Medulla oblongata (tissue), 1 donor: ENCODE measurements at regions not wholly inside any gene's neighbourhood (a gene's known extent, or its start where the extent isn't known, plus 50 kb on each side); places are given as distances from the start of the nearest gene placed in this dataset.

Experiments
- DNase-seq: peaks from one replicate; pipeline ENCODE4 v3.0.0-alpha.2; 2015; ENCODE audit errors: extremely low spot score

DNA sequence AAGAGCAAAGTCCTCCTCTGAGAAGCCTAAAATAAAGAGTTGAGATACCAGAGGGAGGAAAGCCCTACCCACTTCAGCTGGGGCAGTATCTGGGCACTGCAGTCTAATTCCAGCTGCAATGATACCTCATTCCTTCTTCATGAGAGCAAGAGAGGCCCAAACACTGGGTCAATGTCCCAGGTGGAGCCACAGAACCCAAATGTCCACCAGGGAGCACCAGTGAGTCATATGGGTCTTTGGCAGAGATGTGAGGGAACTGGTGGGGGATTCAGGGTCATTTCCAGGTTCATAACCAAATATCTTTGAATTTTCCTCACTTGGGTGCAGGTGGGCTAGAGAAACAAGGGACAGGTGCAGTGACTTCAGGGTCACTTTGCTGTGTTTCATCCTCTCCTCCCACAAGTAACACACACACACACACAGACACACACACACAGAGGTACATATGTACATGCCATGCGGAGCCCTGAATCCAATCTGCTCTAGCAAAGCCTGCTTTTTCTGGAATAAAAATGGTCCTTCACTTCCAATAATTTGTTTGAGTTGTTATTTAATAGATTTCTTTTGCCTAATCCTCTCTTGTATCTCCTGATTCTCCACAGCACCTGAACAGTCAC is 585.4 kb downstream of the SOX6 start:
- peak; percentile 48 for DNase-seq

DNA sequence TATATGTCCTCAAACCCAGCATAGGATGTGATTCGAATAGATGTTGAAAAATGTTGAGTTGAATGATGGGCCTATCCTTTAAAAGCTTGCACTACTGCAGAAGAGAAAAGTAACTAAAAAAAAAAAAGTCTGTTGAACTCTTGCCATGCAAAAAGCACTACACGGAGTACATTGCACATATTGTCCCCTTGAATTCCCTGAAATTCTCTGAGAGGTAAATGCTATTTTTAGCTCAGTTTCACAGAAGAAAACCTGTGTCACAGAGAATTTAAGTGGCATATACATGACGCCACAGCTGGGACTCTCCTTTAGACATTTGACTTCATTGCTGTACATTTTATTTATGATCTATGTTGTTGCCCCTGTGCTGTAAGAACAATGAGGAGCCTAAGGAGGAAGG is 583.8 kb downstream of the SOX6 start:
- no peak for DNase-seq

DNA sequence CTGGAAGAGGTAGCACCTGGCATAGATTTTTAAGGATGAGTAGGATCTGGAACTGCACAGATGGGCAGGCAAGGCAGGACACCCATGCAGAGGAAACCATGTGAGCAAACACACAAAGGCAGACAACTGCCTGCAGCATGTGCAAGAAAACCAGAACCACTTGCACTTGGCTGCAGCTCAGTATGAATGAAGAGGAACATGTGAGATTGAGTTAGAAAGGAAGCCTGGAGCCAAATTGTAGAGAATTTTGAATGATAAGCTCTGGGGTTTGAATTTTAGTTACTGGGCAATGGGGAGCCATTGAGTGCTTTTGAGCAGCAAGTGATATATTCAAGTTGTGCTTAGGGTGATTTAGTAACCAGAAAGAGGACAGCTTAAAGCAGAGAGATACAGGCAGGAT is 583.4 kb downstream of the SOX6 start:
- DNase-seq = no peak

DNA sequence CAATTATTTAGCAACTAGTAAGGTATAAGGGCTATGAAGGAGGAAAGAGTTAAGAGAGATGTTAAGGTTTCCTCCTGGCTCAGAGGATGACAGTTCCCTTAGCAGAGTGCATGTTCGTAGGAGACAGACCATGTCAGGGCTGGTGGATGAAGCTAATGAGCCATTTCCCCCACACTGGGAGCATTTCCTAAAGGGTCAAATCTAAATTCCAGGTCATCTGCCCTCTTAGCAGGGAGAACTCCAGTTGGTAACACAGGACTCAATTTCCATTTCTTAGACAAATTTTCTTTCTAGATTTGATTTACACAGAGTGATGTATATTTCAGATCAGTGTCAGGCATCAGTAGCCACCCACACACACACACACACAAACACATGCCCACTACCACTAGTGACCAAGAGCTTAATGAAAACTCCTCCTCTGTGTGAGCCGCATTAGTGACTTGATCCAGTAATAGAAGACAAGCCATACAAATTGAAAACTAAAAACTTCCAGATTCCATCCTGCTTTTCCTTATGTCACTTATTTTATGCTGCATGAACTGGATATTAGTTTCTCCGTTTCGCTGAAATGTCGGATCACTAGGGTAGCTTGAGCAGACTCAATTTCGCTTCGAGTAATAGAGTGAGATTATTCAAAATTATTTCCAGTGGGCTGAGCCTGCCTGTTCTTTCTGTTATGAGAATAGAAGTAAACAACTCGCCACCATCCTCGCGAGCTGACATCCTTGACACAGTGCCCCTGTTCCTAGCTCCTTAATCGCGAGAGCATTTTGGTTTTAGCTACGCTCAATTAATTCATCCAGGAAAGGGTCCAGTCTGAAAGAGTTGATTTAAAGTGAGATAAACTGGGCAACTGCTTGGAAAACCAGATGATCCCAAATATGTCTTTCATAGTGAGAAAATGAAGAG is 582.6 kb downstream of the SOX6 start:
- DNase-seq = no peak

DNA sequence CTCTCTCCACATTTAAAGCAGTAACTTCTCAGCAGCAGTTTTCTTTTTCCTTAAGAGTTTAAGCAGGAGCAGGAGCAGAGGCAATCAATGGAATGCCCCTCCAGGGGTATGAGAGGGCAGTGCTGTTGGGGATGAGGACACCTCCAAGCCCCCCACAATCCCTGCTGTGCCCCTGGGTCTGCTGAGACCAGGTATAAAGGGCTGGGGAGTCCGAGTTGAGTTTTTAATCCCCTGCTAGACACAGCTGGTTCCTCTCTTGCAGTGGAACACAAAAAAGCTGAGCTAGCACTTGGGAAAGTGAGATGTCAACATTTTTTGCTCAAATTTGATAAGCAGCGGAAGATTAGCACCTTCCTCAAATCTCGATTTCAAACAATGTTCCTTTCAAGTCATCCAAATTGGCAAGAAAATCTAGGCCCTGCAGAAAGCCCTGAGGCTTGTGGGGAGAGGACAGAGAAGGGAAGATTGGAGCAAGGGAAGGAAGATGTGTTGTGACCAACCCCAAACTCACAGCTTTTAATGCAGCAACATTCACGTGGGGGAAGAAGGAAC is 581.9 kb downstream of the SOX6 start:
- DNase-seq = no peak

DNA sequence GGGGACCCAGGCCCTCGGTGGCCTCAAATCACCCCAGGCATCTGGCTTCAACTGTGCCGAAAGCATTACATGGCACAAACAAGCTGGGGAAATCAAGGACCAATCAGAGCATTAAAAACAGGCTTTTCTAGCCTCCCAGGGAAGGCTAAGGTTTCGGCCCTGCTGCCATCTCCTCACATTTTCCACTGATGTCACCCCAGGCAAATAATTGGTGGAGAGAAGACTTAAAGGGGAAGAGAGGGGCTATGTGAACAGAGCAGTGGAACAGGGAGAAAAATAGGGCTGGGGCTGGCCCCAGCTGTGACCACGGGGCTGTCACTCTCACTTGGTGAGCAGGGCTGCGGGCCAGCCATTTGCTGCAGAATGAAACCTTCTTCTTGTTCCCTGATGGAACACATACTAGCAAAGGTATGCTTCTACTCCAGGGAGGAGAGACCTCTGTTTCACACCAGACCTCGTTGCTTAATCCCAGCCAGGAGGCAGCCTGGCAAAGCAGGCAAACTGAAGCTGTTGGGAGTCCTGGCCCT is 581.3 kb downstream of the SOX6 start:
- no peak for DNase-seq

DNA sequence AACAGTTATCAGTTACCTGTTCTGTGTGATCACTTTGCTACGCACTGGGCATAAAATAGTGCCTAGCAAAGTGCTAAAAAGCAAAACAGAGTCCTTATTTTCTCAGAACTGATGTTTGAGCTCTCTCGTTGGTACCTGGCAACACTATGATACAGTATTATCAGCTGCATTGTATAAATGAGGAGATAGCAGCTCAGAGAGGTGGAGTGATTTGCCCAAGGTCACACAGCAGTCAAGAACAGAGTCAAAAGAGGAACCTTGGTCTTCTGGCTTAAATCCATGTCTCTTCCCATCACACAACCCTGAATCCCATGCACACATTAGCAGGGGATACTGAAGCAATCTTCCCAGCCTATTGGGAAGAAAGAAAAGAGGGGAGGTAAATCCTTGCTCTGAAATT is 580.5 kb downstream of the SOX6 start:
- no peak for DNase-seq

DNA sequence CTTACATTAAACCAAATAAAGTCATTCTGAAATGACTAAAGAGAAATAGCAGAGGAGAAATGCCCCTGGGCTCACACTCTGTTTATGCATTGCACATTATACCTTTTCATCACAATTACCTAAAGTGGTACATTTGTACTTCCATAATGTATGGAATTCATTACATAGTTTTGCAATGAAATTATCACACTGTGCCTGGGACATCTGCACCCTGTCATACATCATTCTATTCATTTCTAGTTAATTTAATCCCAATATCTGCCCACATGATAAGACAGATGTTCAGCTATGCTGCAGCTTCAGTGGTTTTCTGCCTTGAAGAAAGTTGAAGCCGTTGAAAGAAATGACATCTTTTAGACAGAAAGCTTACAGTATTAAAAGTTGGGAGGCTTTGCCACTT is 580.0 kb downstream of the SOX6 start:
- DNase-seq = no peak

DNA sequence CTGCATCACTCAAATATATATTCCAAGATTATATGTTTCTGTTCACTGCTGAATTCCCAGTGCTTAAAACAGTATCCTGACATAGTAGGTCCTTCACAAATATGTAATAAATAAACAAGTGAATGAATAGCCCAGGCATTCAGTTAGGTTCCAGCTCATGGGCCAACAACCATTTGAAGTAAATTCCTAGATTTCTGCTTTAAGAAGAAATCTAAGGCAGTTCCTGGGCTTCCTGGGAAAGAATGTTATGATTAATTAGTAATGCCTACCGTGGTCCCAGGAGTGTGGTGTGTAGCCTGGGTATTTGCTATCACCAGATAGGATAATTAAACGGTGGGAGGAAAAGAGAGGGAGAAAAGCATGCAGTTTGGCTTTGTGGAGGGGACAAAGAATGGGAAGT is 576.8 kb downstream of the SOX6 start:
- no peak for DNase-seq

DNA sequence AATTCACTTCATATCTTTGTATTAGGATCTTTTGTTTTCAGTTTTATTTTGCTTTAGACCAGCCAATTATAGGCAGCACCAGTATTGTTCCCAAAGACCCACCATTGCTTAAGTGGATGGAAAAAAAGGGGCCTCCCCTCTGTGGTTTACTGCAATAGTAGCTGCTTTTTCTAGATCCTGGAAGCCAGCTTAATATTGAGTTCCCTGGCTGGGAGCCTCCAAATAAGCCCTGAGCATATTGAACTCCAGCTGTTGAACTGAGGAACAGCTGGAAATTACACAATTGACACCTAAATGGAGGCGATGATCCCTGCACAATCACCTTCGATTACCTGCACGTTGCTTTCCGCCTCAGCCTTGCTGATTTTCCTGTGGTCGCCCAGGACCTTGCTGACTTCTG is 576.0 kb downstream of the SOX6 start:
- no peak for DNase-seq

DNA sequence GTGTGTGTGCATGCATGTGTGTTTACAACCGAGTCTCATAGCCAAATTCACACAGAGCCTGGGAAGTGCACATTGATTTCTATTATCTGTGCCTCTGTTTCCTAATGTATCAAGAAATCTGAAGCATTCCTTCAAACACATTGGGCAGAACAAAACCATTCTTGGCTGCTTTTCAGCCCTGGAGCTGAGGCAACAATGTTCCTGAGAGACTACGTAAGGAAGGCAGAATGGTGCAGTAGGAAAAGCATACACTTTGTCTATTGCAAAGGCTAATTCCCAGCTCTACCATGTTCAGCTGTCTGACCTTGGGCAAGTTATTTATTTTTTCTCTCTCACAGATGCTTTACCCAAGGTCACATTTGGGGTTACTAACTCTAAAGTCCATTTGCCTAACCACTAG is 575.5 kb downstream of the SOX6 start:
- no peak for DNase-seq

DNA sequence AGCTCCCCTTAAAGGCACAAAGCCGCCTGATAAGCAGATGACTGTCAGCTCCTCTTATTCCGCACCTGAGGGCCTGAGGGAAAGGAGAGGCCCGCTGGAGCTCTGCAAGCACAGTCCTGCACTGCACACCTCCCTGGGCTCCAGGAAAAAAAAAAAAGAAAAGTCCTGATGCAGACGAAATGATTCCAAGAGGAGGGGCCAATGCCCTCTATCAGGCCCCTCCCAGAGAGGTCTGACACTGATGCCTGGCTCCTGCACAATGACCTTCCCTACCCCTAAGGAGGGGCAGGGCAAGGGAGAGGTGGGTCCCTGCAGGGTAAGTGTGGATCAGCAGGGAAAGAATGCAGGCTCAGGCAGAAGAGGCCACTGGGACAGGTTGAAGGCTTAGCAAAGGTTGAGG is 572.7 kb downstream of the SOX6 start:
- DNase-seq = no peak

DNA sequence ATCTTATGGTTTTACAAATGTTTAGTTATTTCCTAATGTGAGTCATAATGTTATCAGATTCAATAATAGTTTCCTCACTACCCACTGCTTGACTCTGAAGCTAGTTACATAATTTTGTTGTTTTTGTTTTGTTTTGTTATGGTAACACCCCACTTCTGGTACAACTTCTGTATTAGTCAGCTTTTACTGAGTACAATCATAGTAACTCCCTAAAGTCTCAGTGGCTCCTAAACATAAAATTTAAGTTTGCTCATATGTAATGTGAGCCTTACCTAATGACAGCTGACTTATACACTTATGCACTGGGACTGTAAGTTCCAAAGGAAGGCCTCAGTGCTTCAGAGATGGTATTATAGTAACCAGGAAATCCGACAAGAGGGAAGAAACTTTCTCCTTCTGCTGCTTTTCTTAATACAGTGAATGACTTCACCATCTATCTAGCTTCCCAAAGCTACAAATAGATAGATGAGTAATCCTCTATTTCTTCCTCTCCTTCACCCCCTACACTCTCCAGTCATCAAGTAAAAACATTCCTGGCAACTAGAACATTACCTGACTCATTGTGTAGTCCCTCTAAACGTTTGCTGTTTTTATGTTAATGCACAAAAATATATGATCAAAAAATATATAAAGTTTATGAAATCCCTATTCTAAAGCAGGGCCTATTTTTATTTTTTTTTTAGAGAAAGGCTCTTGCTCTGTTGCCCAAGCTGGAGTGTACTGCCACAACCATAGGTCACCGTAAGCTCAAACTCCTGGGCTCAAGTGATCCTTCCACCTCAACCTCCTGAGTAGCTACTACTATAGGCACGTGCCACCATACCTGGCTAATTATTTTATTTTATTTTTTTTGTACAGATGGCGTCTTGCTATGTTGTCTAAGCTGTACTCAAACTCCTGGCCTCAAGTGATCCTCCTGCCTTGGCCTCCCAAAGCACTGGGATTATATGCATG is 563.0 kb downstream of the SOX6 start:
- no peak for DNase-seq

DNA sequence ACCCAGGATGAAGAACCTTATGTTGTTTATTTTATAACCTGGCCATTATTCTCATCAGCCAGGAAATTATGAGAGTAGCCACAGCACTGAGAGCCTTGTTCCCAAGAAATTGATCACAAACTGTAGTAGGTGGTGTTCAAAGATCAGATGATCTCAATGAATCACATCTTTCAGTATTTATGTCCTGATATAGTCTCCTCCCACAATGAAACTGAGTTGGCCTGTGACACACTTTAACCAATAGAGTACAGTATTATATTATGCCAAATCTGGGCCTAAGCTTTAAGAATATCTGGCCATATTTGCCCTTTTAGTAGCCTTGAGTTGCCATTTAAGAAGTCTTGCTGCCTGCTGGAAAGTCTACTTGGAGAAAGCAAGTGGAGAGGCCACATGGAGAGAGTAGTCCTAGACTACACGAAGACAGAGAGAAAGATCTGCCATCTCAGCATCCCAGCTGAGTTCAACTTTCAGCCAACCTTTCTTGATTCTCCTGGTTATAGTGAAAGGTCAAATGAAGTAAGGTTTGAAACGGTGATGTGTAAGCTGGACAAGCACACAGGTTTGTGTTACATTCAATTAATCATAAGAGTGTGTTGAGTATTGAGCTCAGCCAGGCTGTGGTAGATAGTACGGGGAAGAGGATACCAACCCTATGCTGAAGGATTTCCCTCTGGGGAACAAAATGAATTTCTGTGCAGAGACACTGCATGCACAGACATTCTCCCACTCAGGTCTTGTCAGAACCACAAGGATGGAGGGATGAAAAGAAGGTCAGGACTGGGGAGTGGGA is 561.8 kb downstream of the SOX6 start:
- no peak for DNase-seq

DNA sequence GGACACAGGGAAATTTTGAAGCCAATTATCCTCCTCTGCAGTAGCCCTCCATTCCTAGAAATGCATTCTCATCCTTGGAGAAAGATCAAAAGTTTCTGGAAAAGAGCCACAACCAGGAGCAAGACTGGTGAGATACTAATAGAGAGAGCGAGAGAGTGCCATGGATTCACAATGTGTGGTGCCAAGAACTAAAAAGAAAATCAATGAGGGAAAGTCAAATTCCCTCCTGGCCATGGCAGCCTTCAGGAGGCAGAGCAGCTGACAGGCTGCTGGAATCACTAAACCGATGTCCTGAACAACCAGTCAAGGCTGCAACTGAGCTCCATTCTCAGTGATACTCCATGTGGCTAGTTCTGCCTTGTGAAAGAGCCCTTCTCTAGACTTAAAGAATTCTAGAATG is 561.0 kb downstream of the SOX6 start:
- DNase-seq = peak; percentile 57

DNA sequence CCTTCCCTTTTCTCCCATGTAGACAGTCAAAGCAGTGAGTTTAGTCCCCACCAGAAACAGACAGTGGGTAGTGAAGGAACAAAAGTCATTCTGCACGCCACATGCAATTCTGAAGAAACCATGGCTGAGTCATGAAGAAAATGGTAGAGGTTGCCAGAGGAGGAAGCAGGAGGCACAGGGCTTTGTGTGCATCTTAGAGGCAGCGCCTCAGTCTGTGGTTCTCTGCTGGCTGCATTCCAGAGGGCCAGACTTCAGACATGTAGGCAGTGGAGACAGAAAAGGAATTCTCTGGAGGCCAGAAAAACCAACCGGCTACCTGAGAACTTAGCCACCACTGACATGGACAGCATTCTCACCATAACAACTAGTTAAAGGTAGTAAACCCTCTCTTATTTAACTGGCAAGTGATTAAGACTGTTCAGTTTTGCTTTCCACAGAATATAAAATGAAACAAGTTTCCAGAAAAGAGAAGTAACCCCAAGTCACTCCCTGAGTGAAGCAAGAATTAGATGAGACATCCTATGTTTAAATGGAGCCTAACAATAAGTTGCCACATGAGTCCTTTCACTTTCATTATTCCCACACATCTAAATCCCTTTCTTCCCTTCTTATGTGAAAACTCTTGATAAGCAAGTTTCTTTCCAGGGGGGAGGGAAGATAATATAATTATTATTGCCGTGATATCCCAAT is 556.1 kb downstream of the SOX6 start:
- peak; percentile 85 for DNase-seq

DNA sequence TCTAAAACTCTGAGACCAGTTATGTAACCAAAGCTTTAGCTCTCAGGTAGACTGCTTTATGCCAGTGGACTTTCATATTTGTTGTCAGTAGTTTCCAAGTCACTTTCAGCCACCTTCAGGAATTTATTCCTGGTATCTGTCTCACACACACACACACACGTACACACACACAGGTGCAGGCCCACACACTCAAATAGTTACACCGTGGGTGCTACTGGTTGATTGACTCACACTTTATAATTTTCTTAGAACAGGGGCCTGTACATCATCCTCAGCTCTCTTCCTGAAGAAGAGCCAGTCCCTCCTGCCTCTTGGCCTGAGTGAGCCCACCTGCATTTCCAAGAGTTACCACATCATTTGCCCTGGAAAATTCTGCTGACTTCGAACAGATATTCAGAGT is 555.2 kb downstream of the SOX6 start:
- no peak for DNase-seq

DNA sequence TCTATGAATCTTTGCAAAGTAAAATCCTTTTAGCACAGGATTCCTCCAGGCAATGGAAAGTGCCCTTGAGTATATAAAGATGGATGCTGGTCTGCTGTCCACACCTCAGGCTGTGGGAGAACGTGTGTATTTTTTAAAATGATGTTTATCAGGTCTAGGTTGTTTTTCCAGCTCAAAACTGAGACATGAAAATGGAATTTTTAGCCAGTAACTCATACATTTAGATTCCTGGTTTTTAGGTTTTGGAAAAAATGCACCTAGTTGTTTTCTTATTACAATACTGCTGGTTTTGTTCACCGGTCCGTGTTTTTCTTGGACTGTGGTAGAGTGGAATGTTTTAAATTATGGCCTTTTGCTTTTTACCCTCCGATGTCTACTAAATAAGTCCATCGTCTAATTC is 554.7 kb downstream of the SOX6 start:
- no peak for DNase-seq

DNA sequence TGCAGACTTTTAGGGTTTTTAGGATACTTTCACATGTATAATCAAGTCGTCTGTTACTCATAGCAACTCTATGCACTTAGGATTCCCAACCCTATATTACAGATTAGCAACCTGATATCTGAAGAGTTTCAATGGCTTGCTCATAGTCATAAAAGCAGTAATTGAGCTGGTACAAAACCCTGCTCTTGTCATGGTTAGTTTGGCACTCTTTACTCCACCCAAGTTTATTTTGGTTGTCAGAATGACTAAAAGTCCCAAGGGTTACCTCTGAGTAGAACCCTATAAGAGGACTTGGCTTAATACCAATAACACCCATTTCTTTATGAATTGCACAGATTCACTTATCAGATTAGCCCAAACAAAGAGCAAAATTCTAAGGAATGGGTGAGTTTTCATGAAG is 550.6 kb downstream of the SOX6 start:
- no peak for DNase-seq

DNA sequence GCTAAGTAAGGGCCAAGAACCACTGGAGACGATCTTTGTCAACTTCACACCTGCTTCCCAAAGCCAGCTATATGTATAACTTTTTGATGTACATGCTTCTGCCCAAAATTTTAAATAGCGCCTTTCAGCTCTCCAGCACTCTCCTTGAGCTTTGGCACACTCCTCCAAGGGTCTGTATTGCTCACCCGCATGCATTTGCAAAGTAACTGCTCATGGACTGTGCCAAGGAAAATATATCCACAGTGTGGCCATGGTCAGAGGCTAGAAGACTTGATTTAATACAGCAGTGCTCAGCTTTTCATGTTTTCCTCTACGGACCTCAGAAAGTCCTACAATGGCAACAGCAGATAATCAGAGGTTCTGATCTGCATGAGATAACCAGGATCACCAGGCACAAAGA is 550.1 kb downstream of the SOX6 start:
- no peak for DNase-seq
